GM12878 (cell line): ENCODE measurements at regions not wholly inside any gene's neighbourhood (a gene's known extent, or its start where the extent isn't known, plus 50 kb on each side); places are given as distances from the start of the nearest gene placed in this dataset.

ENCODE experiments used
- ATAC-seq: fragments of 200-7000 bp; cut with Tn5 transposase; 3 replicates; pipeline ENCODE4 v1.9.1; 2020; ENCODE audit warnings: mild to moderate bottlenecking, moderate library complexity
- BruUV-seq: library from RNA; stranded (reverse); fragments of 400-500 nt; replicated peaks from 2 replicates; lab custom pipeline; 2021; lab: Mats Ljungman, UMichigan
- CTCF ChIA-PET: fragments of 300-600 bp; sonication (Branson Sonifier 250); formaldehyde crosslinking; extraction: SDS; loops from one replicate; lab custom pipeline; 2021; ENCODE audit warnings: inconsistent platforms; lab: Yijun Ruan, JAX
- POLR2A ChIA-PET: fragments of 350-600 bp; formaldehyde crosslinking; extraction: SDS; loops from one replicate; lab custom pipeline; 2021; ENCODE audit warnings: inconsistent platforms; lab: Charles Lee
- RAD21 ChIA-PET: fragments of 300-600 bp; sonication (Branson Sonifier 250); formaldehyde crosslinking; loops from one replicate; lab custom pipeline; 2023; ENCODE audit warnings: antibody characterized with exemption; ENCODE audit not compliant: unreplicated experiment; lab: Charles Lee
- SMC1A ChIA-PET: fragments of 300-600 bp; sonication (Branson Sonifier 250); formaldehyde crosslinking; loops from one replicate; lab custom pipeline; 2023; ENCODE audit not compliant: unreplicated experiment, uncharacterized antibody; lab: Charles Lee
- DNase-seq: peaks from one replicate; pipeline ENCODE4 v3.0.0-alpha.2; 2011; ENCODE audit warnings: low read depth, low spot score
- FAIRE-seq: peaks from 3 replicates; lab custom pipeline; 2011; peaks lifted over from hg19 to GRCh38; lab: Jason Lieb, UNC
- H2AFZ ChIP-seq: 2 replicates; pipeline ENCODE4 v1.6.0; 2011; ENCODE audit warnings: low read depth, low read length, control low read depth; ENCODE audit not compliant: control insufficient read depth
- H3K27ac ChIP-seq: 2 replicates; pipeline ENCODE4 v1.5.1; 2011; ENCODE audit warnings: control low read depth; ENCODE audit not compliant: control insufficient read depth, insufficient read depth
- H3K27me3 ChIP-seq, 2 experiments: replicated peaks in 1 of 2; 2 replicates each; pipeline versions ENCODE4 v1.6.0 to v1.6.1; 2011; ENCODE audit warnings: low read length in 1 of 2; ENCODE audit not compliant: control insufficient read depth in 2 of 2, insufficient read depth in 2 of 2
- H3K36me3 ChIP-seq, 2 experiments: 2 replicates each; pipeline ENCODE4 v1.5.1; 2011; ENCODE audit warnings: low read length in 1 of 2; ENCODE audit not compliant: control insufficient read depth in 2 of 2, insufficient read depth in 2 of 2
- H3K4me1 ChIP-seq: 2 replicates; pipeline ENCODE4 v1.6.1; 2011; ENCODE audit warnings: mild to moderate bottlenecking, low read length, moderate library complexity, mixed read lengths; ENCODE audit not compliant: control insufficient read depth, insufficient read depth
- H3K4me2 ChIP-seq: 2 replicates; pipeline ENCODE4 v1.6.0; 2011; ENCODE audit warnings: control low read depth; ENCODE audit not compliant: control insufficient read depth, insufficient read depth
- H3K4me3 ChIP-seq: fragments of 200-600 bp; sonication (generic); 2 replicates; pipeline ENCODE4 v1.5.1; 2016
- H3K79me2 ChIP-seq: 2 replicates; pipeline ENCODE4 v1.6.0; 2011; ENCODE audit warnings: low read length; ENCODE audit not compliant: control insufficient read depth, insufficient read depth
- H3K9ac ChIP-seq: 2 replicates; pipeline ENCODE4 v1.8.0; 2011; ENCODE audit warnings: low read length, control low read depth, mixed read lengths; ENCODE audit not compliant: control insufficient read depth, insufficient read depth
- H3K9me3 ChIP-seq: replicated peaks from 3 replicates; pipeline ENCODE4 v1.5.1; 2011; ENCODE audit warnings: mild to moderate bottlenecking, low read length; ENCODE audit not compliant: control insufficient read depth, insufficient read depth
- H4K20me1 ChIP-seq: 2 replicates; pipeline ENCODE4 v1.6.0; 2011; ENCODE audit not compliant: control insufficient read depth, insufficient read depth
- ATF3 ChIP-seq: IDR thresholded peaks from 2 replicates; pipeline ENCODE4 v1.6.1; 2011; ENCODE audit warnings: low read depth, mild to moderate bottlenecking, low read length, moderate library complexity, borderline replicate concordance; ENCODE audit errors: extremely low read depth
- ELK1 ChIP-seq: IDR thresholded peaks from 2 replicates; pipeline ENCODE4 v1.6.1; 2012; ENCODE audit warnings: low read depth, low read length, improper control_type of control experiment
- HDAC6 ChIP-seq: fragments of 200-600 bp; sonication (generic); IDR thresholded peaks from one replicate; pipeline ENCODE4 v1.8.0; 2017; ENCODE audit warnings: antibody characterized with exemption; ENCODE audit not compliant: unreplicated experiment
- IRF5 ChIP-seq: fragments of 450-650 bp; IDR thresholded peaks from 2 replicates; pipeline ENCODE4 v1.6.1; 2017; ENCODE audit warnings: borderline replicate concordance
- JUNB ChIP-seq: IDR thresholded peaks from 2 replicates; pipeline ENCODE4 v1.6.1; 2016; ENCODE audit warnings: antibody characterized with exemption, mild to moderate bottlenecking
- KDM1A ChIP-seq: fragments of 200-600 bp; sonication (generic); IDR thresholded peaks from 2 replicates; pipeline ENCODE4 v1.6.1; 2016; ENCODE audit warnings: borderline replicate concordance
- PML ChIP-seq: IDR thresholded peaks from 2 replicates; pipeline ENCODE4 v1.6.1; 2012; ENCODE audit warnings: low read length, inconsistent platforms
- POU2F2 ChIP-seq: IDR thresholded peaks from 3 replicates; pipeline ENCODE4 v1.6.1; 2011; ENCODE audit warnings: low read depth, mild to moderate bottlenecking, low read length, borderline replicate concordance
- REST ChIP-seq: IDR thresholded peaks from 2 replicates; pipeline ENCODE4 v1.6.1; 2012; ENCODE audit warnings: mild to moderate bottlenecking, low read depth, low read length
- SMAD5 ChIP-seq: IDR thresholded peaks from 2 replicates; pipeline ENCODE4 v1.6.1; 2016; ENCODE audit warnings: antibody characterized with exemption, low read depth
- SPI1 ChIP-seq: IDR thresholded peaks from 2 replicates; pipeline ENCODE4 v1.6.1; 2011; ENCODE audit warnings: low read depth, mild to moderate bottlenecking, low read length, moderate library complexity, borderline replicate concordance; ENCODE audit not compliant: insufficient read depth
- ZBTB33 ChIP-seq: fragments of 450-650 bp; IDR thresholded peaks from 2 replicates; pipeline ENCODE4 v1.6.1; 2017; ENCODE audit warnings: mild to moderate bottlenecking
- ZNF207 ChIP-seq: fragments of 450-650 bp; IDR thresholded peaks from 2 replicates; pipeline ENCODE4 v1.6.1; 2014; ENCODE audit warnings: antibody characterized with exemption, mild to moderate bottlenecking, borderline replicate concordance
- WGBS: methylation state at CpG from one replicate; pipeline ENCODE4 v1.1.6; 2016; ENCODE audit warnings: low lambda C conversion rate; ENCODE audit not compliant: insufficient replicate concordance, insufficient coverage; ENCODE audit errors: missing lambda C conversion rate; 5-methylcytosine and 5-hydroxymethylcytosine counted together
- in situ Hi-C: fragments of 300-500 bp; cut with MboI; formaldehyde crosslinking; loops from 9 replicates; pipeline ENCODE4 v1.14.3; 2018; ENCODE audit warnings: mixed read lengths
- intact Hi-C: fragments of 100-400 bp; cut with micrococcal nuclease; formaldehyde crosslinking; loops from one replicate; pipeline ENCODE4 v1.14.2; 2022; ENCODE audit not compliant: unreplicated experiment

- 3% methylated on average over 2 of the region's 2 CpGs for WGBS
- intact Hi-C loops (no loop called here), in situ Hi-C loops (no loop called here)
- Histone ChIP-seq H3K27ac (no peak overlapping the region), H3K79me2 (no peaks in the 10 kb centered on the region), H3K36me3 (no peaks in the 10 kb centered on the region), H3K4me3 (no peak overlapping the region), H3K4me2 (no peak overlapping the region), H3K4me1 (no peaks in the 10 kb centered on the region), H3K9ac (no peak overlapping the region), H3K9me3 (no peaks in the 10 kb centered on the region), H4K20me1 (no peaks in the 10 kb centered on the region), H3K27me3 (no peaks in the 10 kb centered on the region), H2AFZ (no peak overlapping the region)
- ChIA-PET SMC1A (interaction anchor here (0.7 kb wide), 1 partner anchor 71 kb away, joined by 3 read pairs; no protein-coding TSS in a partner anchor), POLR2A (no interaction called here), CTCF (no interaction called here), RAD21 (no interaction called here)
- DNase-seq (no peak), ATAC-seq (no peak), FAIRE-seq (no peak)
- no TSS peak for BruUV-seq
- TF ChIP-seq ZNF207: no peak
- no peak for TF ChIP-seq KDM1A
- no peak for TF ChIP-seq PML
- TF ChIP-seq HDAC6: no peak
- TF ChIP-seq SMAD5: no peak
- no peak for TF ChIP-seq REST
- TF ChIP-seq ZBTB33: no peak
- no peak for TF ChIP-seq SPI1
- no peak for TF ChIP-seq ATF3
- no peak for TF ChIP-seq JUNB
- TF ChIP-seq ELK1: no peak
- no peak for TF ChIP-seq IRF5
- TF ChIP-seq POU2F2: no peak
Observed at GRCh38 chr12:67096533-67097318, 172.4 kb upstream of the CAND1 start.
